Gastrocnemius medialis (tissue), 4 donors: ENCODE measurements at regions not wholly inside any gene's neighbourhood (a gene's known extent, or its start where the extent isn't known, plus 50 kb on each side); places are given as distances from the start of the nearest gene placed in this dataset.

ENCODE experiments used
- POLR2A ChIP-seq, 2 donors: fragments of 450-650 bp; IDR thresholded peaks; one replicate each; pipeline ENCODE4 v1.6.1; 2017; ENCODE audit warnings: antibody characterized with exemption in 2 of 2, mild to moderate bottlenecking in 2 of 2, moderate library complexity in 2 of 2
- TF ChIP-seq, protein P1 (sequence below), 5 experiments: fragments of 450-650 bp in 3 of 5; fragments of 200-600 bp in 2 of 5; sonication (generic) in 2 of 5; IDR thresholded peaks in 4 of 5; conservative IDR thresholded peaks in 1 of 5; 1 replicate in 4 of 5; 2 replicates in 1 of 5; pipeline ENCODE4 v1.5.1; 2016 to 2019; ENCODE audit warnings: antibody characterized with exemption in 5 of 5, mild to moderate bottlenecking in 3 of 5, moderate library complexity in 3 of 5

DNA sequence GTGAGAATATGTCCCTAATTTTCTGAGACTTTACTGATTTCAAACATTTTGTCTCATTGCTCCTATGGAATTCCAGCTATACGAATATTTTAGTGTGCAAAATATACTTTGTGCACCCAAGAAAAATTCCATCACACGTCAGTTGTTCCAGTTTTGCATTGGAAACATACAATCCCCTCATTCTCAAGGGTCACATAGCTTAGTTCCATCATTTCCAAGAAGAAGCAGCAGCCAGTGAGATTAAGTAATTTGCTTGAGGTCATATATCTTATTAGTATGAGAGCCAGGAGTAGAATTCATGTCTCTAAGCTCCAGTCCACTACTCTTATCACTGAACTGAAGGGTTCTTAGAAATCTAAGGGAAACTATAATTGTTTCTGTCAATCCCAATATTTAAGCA is 746.7 kb upstream of the C9orf72 start:
- TF ChIP-seq, protein P1, sequence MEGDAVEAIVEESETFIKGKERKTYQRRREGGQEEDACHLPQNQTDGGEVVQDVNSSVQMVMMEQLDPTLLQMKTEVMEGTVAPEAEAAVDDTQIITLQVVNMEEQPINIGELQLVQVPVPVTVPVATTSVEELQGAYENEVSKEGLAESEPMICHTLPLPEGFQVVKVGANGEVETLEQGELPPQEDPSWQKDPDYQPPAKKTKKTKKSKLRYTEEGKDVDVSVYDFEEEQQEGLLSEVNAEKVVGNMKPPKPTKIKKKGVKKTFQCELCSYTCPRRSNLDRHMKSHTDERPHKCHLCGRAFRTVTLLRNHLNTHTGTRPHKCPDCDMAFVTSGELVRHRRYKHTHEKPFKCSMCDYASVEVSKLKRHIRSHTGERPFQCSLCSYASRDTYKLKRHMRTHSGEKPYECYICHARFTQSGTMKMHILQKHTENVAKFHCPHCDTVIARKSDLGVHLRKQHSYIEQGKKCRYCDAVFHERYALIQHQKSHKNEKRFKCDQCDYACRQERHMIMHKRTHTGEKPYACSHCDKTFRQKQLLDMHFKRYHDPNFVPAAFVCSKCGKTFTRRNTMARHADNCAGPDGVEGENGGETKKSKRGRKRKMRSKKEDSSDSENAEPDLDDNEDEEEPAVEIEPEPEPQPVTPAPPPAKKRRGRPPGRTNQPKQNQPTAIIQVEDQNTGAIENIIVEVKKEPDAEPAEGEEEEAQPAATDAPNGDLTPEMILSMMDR (IDR thresholded peaks at IDR 0.05 in 4 of 5, conservative IDR thresholded peaks at IDR 0.05 in 1 of 5), result no peak
- TF ChIP-seq POLR2A (IDR thresholded peaks at IDR 0.05), result no peak
